ENCODE measurements at regions not wholly inside any gene's neighbourhood (a gene's known extent, or its start where the extent isn't known, plus 50 kb on each side); places are given as distances from the start of the nearest gene placed in this dataset.

DNA sequence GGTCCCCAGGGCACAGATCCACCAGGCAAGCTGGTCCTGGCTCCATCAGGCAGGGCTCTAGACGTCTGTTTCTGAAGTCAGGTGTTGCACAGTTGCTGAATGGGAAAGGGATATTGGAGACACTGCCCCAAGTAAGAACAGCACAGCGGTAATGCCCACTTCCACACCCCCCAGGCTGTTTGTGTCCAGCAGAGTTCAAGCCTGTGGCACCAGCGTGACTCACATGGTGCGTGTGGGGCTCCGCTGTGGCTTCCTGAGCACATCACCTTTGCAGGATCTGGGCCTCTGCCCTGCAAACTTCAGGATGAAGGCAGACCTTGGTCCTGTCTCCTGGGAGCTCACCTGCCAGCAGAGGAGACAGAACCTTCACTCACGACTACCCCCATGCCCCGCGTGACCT, 203.3 kb downstream of the TFCP2L1 start:
- Histone ChIP-seq H3K27ac (no peak overlapping the region), H3K9me2 (replicated peaks; ENCODE audit: insufficient read depth) (no peaks in the 10 kb centered on the region), H3K4me2 (no peak overlapping the region), H3K4me3 (no peak overlapping the region), H2AFZ (no peak overlapping the region), H3K4me1 (ENCODE audit: insufficient read depth) (no peaks in the 10 kb centered on the region), H3K9me3 (ENCODE audit: low read depth) (no peaks in the 10 kb centered on the region), H3K27me3 (peaks cover 17% of the 10 kb centered on the region), H3K79me2 (no peaks in the 10 kb centered on the region), H4K20me1 (ENCODE audit: insufficient read depth, poor library complexity, severe bottlenecking) (no peaks in the 10 kb centered on the region), H3K36me3 (replicated peaks; ENCODE audit: insufficient read depth, low read depth) (no peaks in the 10 kb centered on the region)
- no peak for DNase-seq (ENCODE audit: low spot score)
- 87% methylated on average over 8 of the region's 8 CpGs for WGBS (ENCODE audit: low lambda C conversion rate, missing lambda C conversion rate)
- TF ChIP-seq EZH2 (IDR thresholded peaks at IDR 0.05; ENCODE audit: borderline replicate concordance): no peak
- TF ChIP-seq, protein P1, sequence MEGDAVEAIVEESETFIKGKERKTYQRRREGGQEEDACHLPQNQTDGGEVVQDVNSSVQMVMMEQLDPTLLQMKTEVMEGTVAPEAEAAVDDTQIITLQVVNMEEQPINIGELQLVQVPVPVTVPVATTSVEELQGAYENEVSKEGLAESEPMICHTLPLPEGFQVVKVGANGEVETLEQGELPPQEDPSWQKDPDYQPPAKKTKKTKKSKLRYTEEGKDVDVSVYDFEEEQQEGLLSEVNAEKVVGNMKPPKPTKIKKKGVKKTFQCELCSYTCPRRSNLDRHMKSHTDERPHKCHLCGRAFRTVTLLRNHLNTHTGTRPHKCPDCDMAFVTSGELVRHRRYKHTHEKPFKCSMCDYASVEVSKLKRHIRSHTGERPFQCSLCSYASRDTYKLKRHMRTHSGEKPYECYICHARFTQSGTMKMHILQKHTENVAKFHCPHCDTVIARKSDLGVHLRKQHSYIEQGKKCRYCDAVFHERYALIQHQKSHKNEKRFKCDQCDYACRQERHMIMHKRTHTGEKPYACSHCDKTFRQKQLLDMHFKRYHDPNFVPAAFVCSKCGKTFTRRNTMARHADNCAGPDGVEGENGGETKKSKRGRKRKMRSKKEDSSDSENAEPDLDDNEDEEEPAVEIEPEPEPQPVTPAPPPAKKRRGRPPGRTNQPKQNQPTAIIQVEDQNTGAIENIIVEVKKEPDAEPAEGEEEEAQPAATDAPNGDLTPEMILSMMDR (IDR thresholded peaks at IDR 0.05; ENCODE audit: poor library complexity): no peak
- no peak for TF ChIP-seq EZH2phosphoT487 (IDR thresholded peaks at IDR 0.05; ENCODE audit: low read depth, severe bottlenecking, unreplicated experiment)

DNA sequence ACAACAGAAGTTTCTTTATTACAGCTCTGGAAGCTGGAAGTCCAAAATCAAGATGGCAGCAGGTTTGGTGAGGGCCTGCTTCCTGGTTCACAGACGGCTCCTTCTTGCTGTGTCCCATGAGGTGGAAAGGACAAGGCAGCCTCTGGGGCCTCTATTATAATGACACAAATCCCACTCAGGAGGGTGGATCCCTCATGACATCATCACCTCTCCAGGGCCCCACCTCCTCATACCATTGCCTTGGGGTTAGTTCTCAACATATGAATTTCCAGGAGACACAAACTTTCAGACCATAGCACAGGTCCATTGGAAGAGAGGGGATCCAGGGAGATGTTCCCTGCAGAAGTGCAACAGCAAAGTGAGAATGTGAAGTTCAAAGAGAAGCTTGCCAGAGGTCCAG, 202.8 kb downstream of the TFCP2L1 start:
- Histone ChIP-seq H2AFZ (no peak overlapping the region), H3K27ac (no peak overlapping the region), H3K79me2 (no peaks in the 10 kb centered on the region), H3K9me3 (ENCODE audit: low read depth) (no peaks in the 10 kb centered on the region), H3K9me2 (replicated peaks; ENCODE audit: insufficient read depth) (no peaks in the 10 kb centered on the region), H3K4me1 (ENCODE audit: insufficient read depth) (no peaks in the 10 kb centered on the region), H3K27me3 (peaks cover 12% of the 10 kb centered on the region), H4K20me1 (ENCODE audit: insufficient read depth, poor library complexity, severe bottlenecking) (no peaks in the 10 kb centered on the region), H3K4me3 (no peak overlapping the region), H3K4me2 (no peak overlapping the region), H3K36me3 (replicated peaks; ENCODE audit: insufficient read depth, low read depth) (no peaks in the 10 kb centered on the region)
- no peak for TF ChIP-seq EZH2phosphoT487 (IDR thresholded peaks at IDR 0.05; ENCODE audit: low read depth, severe bottlenecking, unreplicated experiment)
- TF ChIP-seq EZH2 (IDR thresholded peaks at IDR 0.05; ENCODE audit: borderline replicate concordance): no peak
- TF ChIP-seq, protein P1 (IDR thresholded peaks at IDR 0.05; ENCODE audit: poor library complexity): no peak
- no peak for DNase-seq (ENCODE audit: low spot score)
- WGBS (ENCODE audit: low lambda C conversion rate, missing lambda C conversion rate): 71% methylated on average over 1 of the region's 1 CpG

- 72% methylated on average over 15 of the region's 15 CpGs for WGBS (ENCODE audit: low lambda C conversion rate, missing lambda C conversion rate)
- DNase-seq (ENCODE audit: low spot score): no peak
- peaks cover 7% of the 10 kb centered on the region for H3K4me1 ChIP-seq (ENCODE audit: insufficient read depth)
- no peaks in the 10 kb centered on the region for H3K79me2 ChIP-seq
- no peak overlapping the region for H3K4me2 ChIP-seq
- H3K27me3 ChIP-seq: peaks cover 8% of the 10 kb centered on the region
- H3K9me3 ChIP-seq (ENCODE audit: low read depth): no peaks in the 10 kb centered on the region
- no peaks in the 10 kb centered on the region for H3K9me2 ChIP-seq (replicated peaks; ENCODE audit: insufficient read depth)
- TF ChIP-seq EZH2phosphoT487 (IDR thresholded peaks at IDR 0.05; ENCODE audit: low read depth, severe bottlenecking, unreplicated experiment) (no peak), EZH2 (IDR thresholded peaks at IDR 0.05; ENCODE audit: borderline replicate concordance) (no peak)
- TF ChIP-seq, protein P1 (IDR thresholded peaks at IDR 0.05; ENCODE audit: poor library complexity): no peak
- no peak overlapping the region for H2AFZ ChIP-seq
- H3K36me3 ChIP-seq (replicated peaks; ENCODE audit: insufficient read depth, low read depth): no peaks in the 10 kb centered on the region
- H4K20me1 ChIP-seq (ENCODE audit: insufficient read depth, poor library complexity, severe bottlenecking): no peaks in the 10 kb centered on the region
- no peak overlapping the region for H3K4me3 ChIP-seq
- no peak overlapping the region for H3K27ac ChIP-seq
Measured at GRCh38 chr2:121084130-121084680, 200.8 kb downstream of the TFCP2L1 start.
